Activated T-cell treated with anti-CD3 and anti-CD28 coated beads, Interleukin-2, amount 50 U/mL, for 24 hours (primary cell): ENCODE measurements at regions not wholly inside any gene's neighbourhood (a gene's known extent, or its start where the extent isn't known, plus 50 kb on each side); places are given as distances from the start of the nearest gene placed in this dataset.

ENCODE experiments used
- DNase-seq: peaks from one replicate; pipeline ENCODE4 v3.0.0-alpha.2; 2020
- H3K27ac Mint-ChIP-seq: 2 replicates; pipeline ENCODE4 v1.8.0; 2020; ENCODE audit warnings: mild to moderate bottlenecking, mixed read lengths
- H3K27me3 Mint-ChIP-seq: 2 replicates; pipeline ENCODE4 v1.8.0; 2020; ENCODE audit warnings: mixed read lengths
- H3K36me3 Mint-ChIP-seq: 2 replicates; pipeline ENCODE4 v1.8.0; 2020; ENCODE audit warnings: low read depth, mixed read lengths
- H3K4me1 Mint-ChIP-seq: 2 replicates; pipeline ENCODE4 v1.8.0; 2020; ENCODE audit warnings: low read depth, mixed read lengths
- H3K4me3 Mint-ChIP-seq: 2 replicates; pipeline ENCODE4 v1.8.0; 2020; ENCODE audit warnings: mild to moderate bottlenecking, moderate library complexity, mixed read lengths
- H3K9me3 Mint-ChIP-seq: 2 replicates; pipeline ENCODE4 v1.8.0; 2020; ENCODE audit warnings: mixed read lengths

GRCh38 chr11:69978841-69979614 is 99.1 kb upstream of the ANO1 start:
- no peak overlapping the region for H3K4me3 Mint-ChIP-seq
- H3K27ac Mint-ChIP-seq: no peak overlapping the region
- peaks cover 32% of the 10 kb centered on the region for H3K27me3 Mint-ChIP-seq
- H3K4me1 Mint-ChIP-seq: no peaks in the 10 kb centered on the region
- no peak for DNase-seq
- no peaks in the 10 kb centered on the region for H3K36me3 Mint-ChIP-seq
- H3K9me3 Mint-ChIP-seq: no peaks in the 10 kb centered on the region

- H3K4me3 Mint-ChIP-seq: no peak overlapping the region
- H3K4me1 Mint-ChIP-seq: no peaks in the 10 kb centered on the region
- H3K27ac Mint-ChIP-seq: no peak overlapping the region
- DNase-seq: no peak
- no peaks in the 10 kb centered on the region for H3K36me3 Mint-ChIP-seq
- H3K9me3 Mint-ChIP-seq: no peaks in the 10 kb centered on the region
- peaks cover 38% of the 10 kb centered on the region for H3K27me3 Mint-ChIP-seq
Observed at GRCh38 chr11:69979632-69980031, 98.5 kb upstream of the ANO1 start.

GRCh38 chr11:69981119-69981784 is 96.9 kb upstream of the ANO1 start:
- Mint-ChIP-seq H3K27ac (no peak overlapping the region), H3K27me3 (peaks cover 49% of the 10 kb centered on the region)

GRCh38 chr11:69982690-69983570 is 95.2 kb upstream of the ANO1 start:
- no peaks in the 10 kb centered on the region for H3K9me3 Mint-ChIP-seq
- peaks cover 66% of the 10 kb centered on the region for H3K27me3 Mint-ChIP-seq

More at GRCh38 chr11:69981119-69981784, 96.9 kb upstream of the ANO1 start:
- Mint-ChIP-seq H3K36me3 (no peaks in the 10 kb centered on the region), H3K9me3 (no peaks in the 10 kb centered on the region), H3K4me3 (no peak overlapping the region), H3K4me1 (no peaks in the 10 kb centered on the region)
- DNase-seq: no peak

GRCh38 chr11:69983571-69983877 is 94.6 kb upstream of the ANO1 start:
- Mint-ChIP-seq H3K9me3 (no peaks in the 10 kb centered on the region), H3K4me1 (no peaks in the 10 kb centered on the region), H3K36me3 (no peaks in the 10 kb centered on the region), H3K4me3 (no peak overlapping the region), H3K27ac (no peak overlapping the region), H3K27me3 (peaks cover 70% of the 10 kb centered on the region)
- no peak for DNase-seq

More at GRCh38 chr11:69982690-69983570, 95.2 kb upstream of the ANO1 start:
- Mint-ChIP-seq H3K36me3 (no peaks in the 10 kb centered on the region), H3K27ac (no peak overlapping the region), H3K4me3 (no peak overlapping the region), H3K4me1 (no peaks in the 10 kb centered on the region)
- DNase-seq: no peak

GRCh38 chr11:69983897-69984438 is 94.1 kb upstream of the ANO1 start:
- H3K27ac Mint-ChIP-seq: no peak overlapping the region
- DNase-seq: no peak
- H3K27me3 Mint-ChIP-seq: peaks cover 71% of the 10 kb centered on the region
- no peak overlapping the region for H3K4me3 Mint-ChIP-seq
- H3K4me1 Mint-ChIP-seq: no peaks in the 10 kb centered on the region
- no peaks in the 10 kb centered on the region for H3K9me3 Mint-ChIP-seq
- no peaks in the 10 kb centered on the region for H3K36me3 Mint-ChIP-seq

GRCh38 chr11:69984457-69985261 is 93.5 kb upstream of the ANO1 start:
- no peaks in the 10 kb centered on the region for H3K4me1 Mint-ChIP-seq
- no peaks in the 10 kb centered on the region for H3K9me3 Mint-ChIP-seq
- H3K4me3 Mint-ChIP-seq: no peak overlapping the region
- no peak overlapping the region for H3K27ac Mint-ChIP-seq
- DNase-seq: no peak
- no peaks in the 10 kb centered on the region for H3K36me3 Mint-ChIP-seq
- peaks cover 70% of the 10 kb centered on the region for H3K27me3 Mint-ChIP-seq

GRCh38 chr11:69985331-69985640 is 92.8 kb upstream of the ANO1 start:
- no peak for DNase-seq
- H3K27ac Mint-ChIP-seq: no peak overlapping the region
- no peaks in the 10 kb centered on the region for H3K36me3 Mint-ChIP-seq
- no peaks in the 10 kb centered on the region for H3K9me3 Mint-ChIP-seq
- no peak overlapping the region for H3K4me3 Mint-ChIP-seq
- peaks cover 73% of the 10 kb centered on the region for H3K27me3 Mint-ChIP-seq
- H3K4me1 Mint-ChIP-seq: no peaks in the 10 kb centered on the region

GRCh38 chr11:69985641-69986439 is 92.3 kb upstream of the ANO1 start:
- no peak for DNase-seq
- no peaks in the 10 kb centered on the region for H3K9me3 Mint-ChIP-seq
- no peak overlapping the region for H3K27ac Mint-ChIP-seq
- no peaks in the 10 kb centered on the region for H3K4me1 Mint-ChIP-seq
- H3K27me3 Mint-ChIP-seq: peaks cover 77% of the 10 kb centered on the region
- no peak overlapping the region for H3K4me3 Mint-ChIP-seq
- no peaks in the 10 kb centered on the region for H3K36me3 Mint-ChIP-seq

GRCh38 chr11:69986440-69986787 is 91.7 kb upstream of the ANO1 start:
- DNase-seq: no peak
- H3K36me3 Mint-ChIP-seq: no peaks in the 10 kb centered on the region
- H3K9me3 Mint-ChIP-seq: no peaks in the 10 kb centered on the region
- H3K4me1 Mint-ChIP-seq: no peaks in the 10 kb centered on the region
- H3K27ac Mint-ChIP-seq: no peak overlapping the region
- H3K4me3 Mint-ChIP-seq: no peak overlapping the region
- H3K27me3 Mint-ChIP-seq: peaks cover 80% of the 10 kb centered on the region

GRCh38 chr11:69986830-69987229 is 91.3 kb upstream of the ANO1 start:
- DNase-seq: no peak
- Mint-ChIP-seq H3K4me1 (no peaks in the 10 kb centered on the region), H3K27ac (no peak overlapping the region), H3K27me3 (peaks cover 79% of the 10 kb centered on the region), H3K36me3 (no peaks in the 10 kb centered on the region), H3K4me3 (no peak overlapping the region), H3K9me3 (no peaks in the 10 kb centered on the region)

- H3K4me3 Mint-ChIP-seq: no peak overlapping the region
Observed at GRCh38 chr11:69992026-69992425, 86.1 kb upstream of the ANO1 start.

GRCh38 chr11:69992943-69993694 is 85.0 kb upstream of the ANO1 start:
- Mint-ChIP-seq H3K36me3 (no peaks in the 10 kb centered on the region), H3K9me3 (peaks cover 7% of the 10 kb centered on the region), H3K27me3 (peaks cover 52% of the 10 kb centered on the region), H3K4me1 (no peaks in the 10 kb centered on the region), H3K4me3 (no peak overlapping the region), H3K27ac (no peak overlapping the region)
- DNase-seq: no peak

More at GRCh38 chr11:69992026-69992425, 86.1 kb upstream of the ANO1 start:
- H3K27me3 Mint-ChIP-seq: peaks cover 60% of the 10 kb centered on the region
- H3K9me3 Mint-ChIP-seq: peaks cover 7% of the 10 kb centered on the region
- no peaks in the 10 kb centered on the region for H3K36me3 Mint-ChIP-seq
- no peak overlapping the region for H3K27ac Mint-ChIP-seq
- no peaks in the 10 kb centered on the region for H3K4me1 Mint-ChIP-seq
- DNase-seq: no peak
